BLaER1 (cell line): ENCODE measurements at regions not wholly inside any gene's neighbourhood (a gene's known extent, or its start where the extent isn't known, plus 50 kb on each side); places are given as distances from the start of the nearest gene placed in this dataset.

Experiments
- H3K27ac ChIP-seq: shearing (Covaris generic); formaldehyde crosslinking; 2 replicates; pipeline ENCODE4 v1.8.1; 2022
- H3K27me3 ChIP-seq: shearing (Covaris generic); formaldehyde crosslinking; 2 replicates; pipeline ENCODE4 v1.8.1; 2022
- H3K36me3 ChIP-seq: shearing (Covaris generic); formaldehyde crosslinking; 2 replicates; pipeline ENCODE4 v1.8.1; 2022
- H3K4me1 ChIP-seq: shearing (Covaris generic); formaldehyde crosslinking; 2 replicates; pipeline ENCODE4 v1.8.1; 2022
- H3K4me2 ChIP-seq: shearing (Covaris generic); formaldehyde crosslinking; 2 replicates; pipeline ENCODE4 v1.8.1; 2022
- H3K4me3 ChIP-seq: shearing (Covaris generic); formaldehyde crosslinking; 2 replicates; pipeline ENCODE4 v1.8.1; 2022
- H3K9ac ChIP-seq: shearing (Covaris generic); formaldehyde crosslinking; 2 replicates; pipeline ENCODE4 v1.8.1; 2022
- H3K9me3 ChIP-seq: shearing (Covaris generic); formaldehyde crosslinking; 2 replicates; pipeline ENCODE4 v1.8.1; 2022
- H4K20me1 ChIP-seq: shearing (Covaris generic); formaldehyde crosslinking; 2 replicates; pipeline ENCODE4 v1.8.1; 2022
- Cebpa-rat ChIP-seq: shearing (Covaris generic); IDR thresholded peaks from 2 replicates; pipeline ENCODE4 v1.8.1; 2022

- no peak for TF ChIP-seq Cebpa-rat
- Histone ChIP-seq H3K27ac (no peak overlapping the region), H3K4me3 (no peak overlapping the region), H3K9ac (no peak overlapping the region), H3K4me1 (peaks cover 20% of the 10 kb centered on the region), H3K27me3 (no peaks in the 10 kb centered on the region), H3K4me2 (no peak overlapping the region), H4K20me1 (no peaks in the 10 kb centered on the region), H3K36me3 (no peaks in the 10 kb centered on the region), H3K9me3 (no peaks in the 10 kb centered on the region)
These were observed 132.3 kb upstream of the SDK2 start for GRCh38 chr17:73776351-73777130.

GRCh38 chr17:73777131-73777449 is 132.8 kb upstream of the SDK2 start:
- H3K4me2 ChIP-seq, result no peak overlapping the region
- H3K27ac ChIP-seq, result no peak overlapping the region
- TF ChIP-seq Cebpa-rat, result no peak
- H3K4me3 ChIP-seq, result no peak overlapping the region
- no peaks in the 10 kb centered on the region for H3K9me3 ChIP-seq
- H3K4me1 ChIP-seq, result peaks cover 17% of the 10 kb centered on the region
- no peaks in the 10 kb centered on the region for H3K36me3 ChIP-seq
- H3K9ac ChIP-seq, result no peak overlapping the region
- no peaks in the 10 kb centered on the region for H4K20me1 ChIP-seq
- no peaks in the 10 kb centered on the region for H3K27me3 ChIP-seq

DNA sequence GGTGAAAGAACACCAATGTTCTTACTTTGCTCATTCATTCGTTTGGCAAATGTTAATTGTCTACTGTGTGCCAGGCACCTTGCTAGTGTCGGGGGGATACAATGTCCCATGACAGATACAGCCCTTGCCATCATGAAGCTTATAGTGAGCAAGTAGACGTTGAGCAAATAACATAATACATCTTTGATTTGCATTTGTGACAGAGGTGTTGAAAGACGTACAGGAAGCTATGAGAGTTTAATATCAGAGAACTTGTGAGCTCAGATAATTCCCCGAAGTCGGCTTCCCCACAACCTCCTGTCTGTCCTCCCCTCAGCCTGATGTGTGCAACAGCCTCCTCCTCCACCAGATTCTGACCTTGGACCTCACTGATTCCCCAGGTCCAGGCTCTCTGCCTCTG is 138.0 kb upstream of the SDK2 start:
- Histone ChIP-seq H3K27ac (no peak overlapping the region), H3K4me3 (no peak overlapping the region), H3K27me3 (no peaks in the 10 kb centered on the region), H3K9ac (no peak overlapping the region), H3K9me3 (no peaks in the 10 kb centered on the region), H3K4me2 (no peak overlapping the region), H4K20me1 (no peaks in the 10 kb centered on the region), H3K36me3 (no peaks in the 10 kb centered on the region), H3K4me1 (peaks cover 20% of the 10 kb centered on the region)
- TF ChIP-seq Cebpa-rat, result no peak

- Histone ChIP-seq H4K20me1 (no peaks in the 10 kb centered on the region), H3K4me2 (no peak overlapping the region), H3K27ac (no peak overlapping the region), H3K4me3 (no peak overlapping the region), H3K36me3 (no peaks in the 10 kb centered on the region), H3K27me3 (no peaks in the 10 kb centered on the region), H3K9me3 (no peaks in the 10 kb centered on the region), H3K9ac (no peak overlapping the region), H3K4me1 (peaks cover 25% of the 10 kb centered on the region)
- no peak for TF ChIP-seq Cebpa-rat
These were observed 138.6 kb upstream of the SDK2 start for GRCh38 chr17:73782641-73783381.

- no peak overlapping the region for H3K4me3 ChIP-seq
- no peak for TF ChIP-seq Cebpa-rat
- no peak overlapping the region for H3K4me2 ChIP-seq
- no peaks in the 10 kb centered on the region for H3K9me3 ChIP-seq
- no peaks in the 10 kb centered on the region for H3K36me3 ChIP-seq
- H4K20me1 ChIP-seq, result no peaks in the 10 kb centered on the region
- H3K4me1 ChIP-seq, result peaks cover 31% of the 10 kb centered on the region
- H3K27ac ChIP-seq, result no peak overlapping the region
- H3K27me3 ChIP-seq, result no peaks in the 10 kb centered on the region
- H3K9ac ChIP-seq, result no peak overlapping the region
These were observed 139.1 kb upstream of the SDK2 start for GRCh38 chr17:73783382-73783766.

DNA sequence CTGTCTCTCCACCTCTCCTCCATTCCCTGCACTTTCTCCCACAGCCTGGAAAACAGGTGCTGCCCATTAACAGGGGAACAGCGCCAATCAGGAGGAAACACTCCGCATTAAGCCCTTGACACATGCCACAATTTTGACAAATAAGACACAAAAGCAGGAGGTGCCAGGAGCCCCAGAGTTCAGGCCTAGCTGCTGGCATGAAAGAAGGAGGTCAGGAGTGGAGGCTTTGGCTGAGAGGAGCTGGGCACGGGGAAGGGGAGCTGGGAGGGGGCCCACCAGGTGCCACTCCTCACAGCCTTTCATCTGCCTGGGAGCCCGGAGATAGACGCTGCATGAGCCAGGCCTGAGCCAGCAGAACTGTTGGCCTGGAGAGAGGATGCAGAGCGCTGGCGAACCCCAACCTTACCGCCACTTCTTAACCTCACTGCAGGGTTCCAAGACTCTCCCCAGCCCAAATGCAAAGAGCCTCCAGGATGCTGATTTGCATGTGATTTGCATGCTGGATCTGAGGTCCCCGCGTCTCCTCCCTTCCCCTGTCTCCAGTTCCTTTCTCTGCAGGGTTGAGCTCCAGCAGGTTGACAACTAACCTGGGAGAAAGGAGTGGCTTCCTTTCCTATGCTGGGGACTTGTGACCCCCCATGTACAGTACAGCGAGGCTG is 139.8 kb upstream of the SDK2 start:
- no peaks in the 10 kb centered on the region for H3K36me3 ChIP-seq
- no peaks in the 10 kb centered on the region for H3K27me3 ChIP-seq
- H3K4me2 ChIP-seq, result no peak overlapping the region
- no peak overlapping the region for H3K27ac ChIP-seq
- no peaks in the 10 kb centered on the region for H4K20me1 ChIP-seq
- no peak overlapping the region for H3K4me3 ChIP-seq
- H3K9me3 ChIP-seq, result no peaks in the 10 kb centered on the region
- H3K4me1 ChIP-seq, result peaks cover 32% of the 10 kb centered on the region
- no peak for TF ChIP-seq Cebpa-rat
- H3K9ac ChIP-seq, result no peak overlapping the region

GRCh38 chr17:73785496-73785895 is 141.3 kb upstream of the SDK2 start:
- Histone ChIP-seq H3K4me1 (peaks cover 32% of the 10 kb centered on the region), H3K9ac (no peak overlapping the region), H3K4me2 (peak overlapping the region; percentile 53), H3K36me3 (no peaks in the 10 kb centered on the region), H3K27me3 (no peaks in the 10 kb centered on the region), H3K9me3 (no peaks in the 10 kb centered on the region), H4K20me1 (no peaks in the 10 kb centered on the region), H3K4me3 (no peak overlapping the region), H3K27ac (no peak overlapping the region)
- no peak for TF ChIP-seq Cebpa-rat

- H3K27ac ChIP-seq, result no peak overlapping the region
- no peak overlapping the region for H3K4me3 ChIP-seq
- no peaks in the 10 kb centered on the region for H4K20me1 ChIP-seq
- no peaks in the 10 kb centered on the region for H3K27me3 ChIP-seq
- peaks cover 32% of the 10 kb centered on the region for H3K4me1 ChIP-seq
- no peak for TF ChIP-seq Cebpa-rat
- no peak overlapping the region for H3K9ac ChIP-seq
- H3K4me2 ChIP-seq, result peak overlapping the region; percentile 53
- H3K9me3 ChIP-seq, result no peaks in the 10 kb centered on the region
- no peaks in the 10 kb centered on the region for H3K36me3 ChIP-seq
These were observed 141.9 kb upstream of the SDK2 start for GRCh38 chr17:73785958-73786743.

DNA sequence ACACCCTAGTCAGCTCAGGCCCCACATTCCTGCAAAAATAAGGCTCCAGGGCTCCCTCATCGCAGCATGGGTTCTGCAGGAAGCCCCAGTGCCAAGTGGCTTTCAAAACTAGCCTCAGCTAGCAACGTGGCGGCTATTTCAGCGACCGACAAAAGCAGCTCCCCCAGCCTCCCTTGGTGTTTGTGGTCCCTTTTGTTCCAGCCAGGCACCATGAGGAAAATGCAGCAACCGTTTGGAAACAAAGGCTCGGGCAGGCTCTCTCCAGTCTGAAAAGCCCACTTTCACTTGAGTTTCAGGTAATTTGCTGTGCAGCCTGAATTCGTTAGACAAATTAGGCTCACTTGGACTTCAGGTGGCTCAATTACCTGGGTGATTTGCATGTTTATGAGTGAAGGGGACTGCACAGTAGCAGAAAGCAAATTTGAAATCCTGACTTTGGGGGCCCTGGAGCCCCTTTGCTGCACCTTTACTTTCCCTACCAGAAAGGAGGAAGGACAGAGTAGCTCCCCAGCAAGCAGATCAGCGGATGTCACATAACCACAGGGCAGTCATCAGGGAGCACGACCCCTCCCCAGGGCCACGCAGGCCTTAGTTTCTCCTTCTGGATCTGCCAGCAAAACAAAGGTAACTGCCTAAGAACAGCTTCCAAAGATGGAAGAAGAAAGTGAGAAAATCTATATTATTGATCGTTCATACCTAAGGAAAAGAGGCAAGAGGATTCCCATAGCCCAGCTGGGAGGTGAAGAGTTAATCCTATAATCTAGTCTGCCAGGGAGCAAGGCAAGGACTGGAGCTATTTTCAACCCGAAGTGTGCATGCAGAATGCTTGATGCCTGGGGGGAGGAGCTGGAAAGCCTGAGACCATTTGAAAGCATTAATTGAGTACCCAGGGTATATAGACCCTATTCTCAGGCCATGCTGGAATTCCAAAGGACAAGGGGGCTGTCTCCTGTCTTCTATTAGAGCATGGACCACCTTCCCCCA is 143.1 kb upstream of the SDK2 start:
- Histone ChIP-seq H3K4me3 (no peak overlapping the region), H3K4me1 (peaks cover 38% of the 10 kb centered on the region), H3K9ac (peak overlapping the region; percentile 48; the same call in 1 of the 2 replicates), H3K36me3 (no peaks in the 10 kb centered on the region), H3K27me3 (no peaks in the 10 kb centered on the region), H3K27ac (no peak overlapping the region), H3K4me2 (peak overlapping the region; percentile 70), H4K20me1 (no peaks in the 10 kb centered on the region), H3K9me3 (no peaks in the 10 kb centered on the region)
- no peak for TF ChIP-seq Cebpa-rat
